Spleen (tissue), 7 donors: ENCODE measurements at regions not wholly inside any gene's neighbourhood (a gene's known extent, or its start where the extent isn't known, plus 50 kb on each side); places are given as distances from the start of the nearest gene placed in this dataset.

ENCODE experiments used
- CTCF ChIP-seq, 11 experiments: fragments of 200-600 bp in 7 of 11; fragments of 450-650 bp in 4 of 11; sonication (generic) in 4 of 11; IDR thresholded peaks in 8 of 11; conservative IDR thresholded peaks in 3 of 11; 1 replicate in 7 of 11; 2 replicates in 4 of 11; pipeline versions ENCODE4 v1.4.0 to v1.8.0; 2016 to 2021; ENCODE audit warnings: antibody characterized with exemption in 11 of 11, inconsistent platforms in 4 of 11, mild to moderate bottlenecking in 1 of 11
- POLR2A ChIP-seq, 3 donors: fragments of 450-650 bp; IDR thresholded peaks; one replicate each; pipeline ENCODE4 v1.5.1; 2017; ENCODE audit warnings: antibody characterized with exemption in 3 of 3, mild to moderate bottlenecking in 1 of 3
- donor health status: DM: no; HTN: no; CAD: no; lungs with moderate emphysema.
- donor health status: DM: no; HTN: no; CAD: no.
- donor health status: DM: no; HTN: no; CAD: no.

GRCh38 chr2:166665991-166666940 lies 172.2 kb upstream of the SCN7A start:
- no peak for TF ChIP-seq POLR2A (IDR thresholded peaks at IDR 0.05)
- no peak for TF ChIP-seq CTCF (IDR thresholded peaks at IDR 0.05 in 8 of 11, conservative IDR thresholded peaks at IDR 0.05 in 3 of 11)
